ENCODE measurements at regions not wholly inside any gene's neighbourhood (a gene's known extent, or its start where the extent isn't known, plus 50 kb on each side); places are given as distances from the start of the nearest gene placed in this dataset.

DNA sequence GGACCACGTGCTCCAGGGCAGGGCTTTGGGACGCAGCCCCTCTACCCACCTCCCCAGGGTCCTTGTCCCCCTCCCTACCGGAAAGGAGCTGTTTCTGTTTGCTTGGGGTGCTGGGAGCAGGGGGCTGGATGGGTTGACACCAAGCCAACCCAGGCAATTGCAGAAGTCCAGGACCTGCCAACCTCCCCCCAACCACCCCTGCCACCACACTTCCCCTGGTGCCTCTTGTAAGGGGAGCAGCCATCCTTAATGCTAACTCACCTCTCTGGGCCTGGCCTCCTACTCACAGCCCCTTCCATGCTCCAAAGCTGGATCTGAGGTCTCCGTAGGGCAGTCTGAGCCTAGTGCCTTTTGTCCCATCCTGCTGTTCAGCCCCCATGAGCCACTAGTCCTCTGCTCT, 631.9 kb downstream of the BCOR start:
- Mint-ChIP-seq H3K27ac (no peak overlapping the region), H3K4me3 (no peak overlapping the region), H3K36me3 (no peaks in the 10 kb centered on the region), H3K27me3 (no peaks in the 10 kb centered on the region), H3K9me3 (no peaks in the 10 kb centered on the region), H3K4me1 (no peaks in the 10 kb centered on the region)
- CTCF ChIA-PET = no interaction called here
- DNase-seq = no peak

DNA sequence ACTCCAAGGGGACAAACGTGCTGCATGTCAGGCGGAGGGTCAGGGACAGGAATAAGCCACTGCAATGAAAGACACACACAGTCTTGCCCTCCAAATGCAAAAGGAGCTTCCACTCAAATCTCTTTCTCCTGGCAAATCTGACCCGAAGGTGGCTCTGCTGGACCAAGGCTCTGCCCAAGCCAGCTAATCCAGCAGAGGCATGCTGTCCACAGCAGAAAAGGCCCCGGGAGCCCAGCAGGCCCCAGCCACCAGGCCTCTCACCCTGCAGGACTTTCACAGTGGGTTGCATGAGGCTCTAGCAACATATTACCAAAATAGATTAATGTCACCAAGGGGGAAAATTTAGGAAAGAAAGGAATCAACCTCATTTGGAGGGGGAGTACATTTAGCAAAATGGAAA, 628.6 kb downstream of the BCOR start:
- H3K4me1 Mint-ChIP-seq = no peaks in the 10 kb centered on the region
- no peak overlapping the region for H3K4me3 Mint-ChIP-seq
- H3K27me3 Mint-ChIP-seq = no peaks in the 10 kb centered on the region
- DNase-seq = no peak
- no peaks in the 10 kb centered on the region for H3K36me3 Mint-ChIP-seq
- CTCF ChIA-PET = no interaction called here
- H3K27ac Mint-ChIP-seq = no peak overlapping the region
- no peaks in the 10 kb centered on the region for H3K9me3 Mint-ChIP-seq

DNA sequence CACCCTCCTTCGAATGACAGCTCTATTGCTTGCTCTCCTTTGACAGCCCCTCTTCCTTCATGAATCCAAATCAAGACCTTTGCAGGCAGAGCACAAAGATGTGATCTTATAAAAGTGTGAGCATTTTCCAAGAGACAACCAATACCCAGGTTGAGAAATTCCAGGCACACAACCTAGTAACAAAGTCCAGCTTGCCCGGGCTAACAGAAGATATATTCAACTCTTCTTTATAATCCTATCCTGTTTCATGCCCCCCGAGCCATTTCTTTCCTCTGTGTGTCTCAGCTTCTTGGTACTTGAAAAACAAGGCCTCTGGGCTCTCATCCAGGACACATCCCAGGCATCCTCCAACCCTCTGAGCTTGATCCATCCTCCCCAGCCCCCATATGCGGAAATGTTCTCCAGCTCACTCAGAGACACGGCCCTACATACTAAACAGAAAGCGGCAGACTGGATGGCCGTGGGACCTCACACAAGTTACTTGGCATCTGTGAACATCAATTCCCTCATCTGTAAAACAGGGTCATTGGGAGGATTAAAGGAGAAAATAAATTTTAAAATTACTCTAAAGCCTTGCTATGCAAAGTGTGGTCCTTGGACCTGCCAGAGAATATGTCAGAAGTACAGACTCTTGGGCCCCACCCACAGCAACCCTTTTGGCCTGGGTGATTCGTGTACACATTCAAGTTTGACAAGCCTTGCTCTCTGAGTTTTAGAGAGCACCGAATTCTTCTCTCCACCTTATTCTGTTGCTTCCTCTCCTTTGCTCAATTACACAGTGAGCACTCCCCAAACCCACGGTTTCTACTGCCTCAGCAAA, 627.0 kb downstream of the BCOR start:
- no peaks in the 10 kb centered on the region for H3K27me3 Mint-ChIP-seq
- CTCF ChIA-PET = no interaction called here
- H3K9me3 Mint-ChIP-seq = no peaks in the 10 kb centered on the region
- H3K36me3 Mint-ChIP-seq = no peaks in the 10 kb centered on the region
- H3K4me3 Mint-ChIP-seq = no peak overlapping the region
- no peak for DNase-seq
- H3K4me1 Mint-ChIP-seq = no peaks in the 10 kb centered on the region
- no peak overlapping the region for H3K27ac Mint-ChIP-seq

DNA sequence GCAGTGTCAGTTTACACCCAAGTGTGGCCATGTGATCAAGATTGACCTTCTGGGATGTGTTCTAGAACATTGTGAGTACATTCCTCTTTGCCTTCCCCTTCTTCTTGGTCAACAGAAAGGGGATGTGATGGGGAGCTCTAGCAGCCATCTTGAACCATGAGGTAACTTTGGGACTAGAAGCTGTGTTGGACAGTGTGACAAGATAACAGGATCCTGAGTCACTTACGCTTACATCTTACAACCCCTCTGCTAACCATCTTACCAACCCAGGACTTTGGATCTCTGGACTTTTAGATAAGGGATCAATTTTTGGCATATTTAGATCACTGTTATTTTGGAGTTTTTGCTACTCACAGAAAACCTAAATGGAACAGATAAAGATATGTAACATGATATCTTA, 625.6 kb downstream of the BCOR start:
- Mint-ChIP-seq H3K36me3 (no peaks in the 10 kb centered on the region), H3K4me1 (no peaks in the 10 kb centered on the region), H3K4me3 (no peak overlapping the region), H3K9me3 (no peaks in the 10 kb centered on the region), H3K27me3 (no peaks in the 10 kb centered on the region), H3K27ac (no peak overlapping the region)
- CTCF ChIA-PET = interaction anchor here (1.1 kb wide), 1 partner anchor 184 kb away, joined by 3 read pairs; no protein-coding TSS in a partner anchor
- DNase-seq = no peak

DNA sequence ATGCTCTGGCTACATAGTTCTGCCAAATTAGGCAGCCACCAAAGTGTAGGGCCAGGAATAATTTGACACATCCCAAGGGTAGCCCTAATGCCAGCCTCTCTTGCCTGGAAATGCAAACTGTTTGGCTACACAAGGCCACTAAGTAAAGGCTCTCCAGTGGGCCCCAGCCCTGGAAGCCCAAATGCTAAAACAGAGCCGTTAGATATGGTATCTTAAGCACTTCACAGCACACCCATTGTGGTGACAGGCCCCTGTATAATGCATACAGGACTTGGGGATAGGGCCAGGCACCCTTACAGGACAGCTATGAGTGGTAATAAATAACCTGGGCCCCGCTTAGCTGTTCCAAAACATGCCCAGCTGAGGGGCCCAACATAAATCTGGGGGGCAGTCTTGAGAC, 623.9 kb downstream of the BCOR start:
- H3K4me3 Mint-ChIP-seq = no peak overlapping the region
- CTCF ChIA-PET = no interaction called here
- no peaks in the 10 kb centered on the region for H3K36me3 Mint-ChIP-seq
- no peaks in the 10 kb centered on the region for H3K27me3 Mint-ChIP-seq
- DNase-seq = no peak
- H3K9me3 Mint-ChIP-seq = no peaks in the 10 kb centered on the region
- no peak overlapping the region for H3K27ac Mint-ChIP-seq
- H3K4me1 Mint-ChIP-seq = no peaks in the 10 kb centered on the region

DNA sequence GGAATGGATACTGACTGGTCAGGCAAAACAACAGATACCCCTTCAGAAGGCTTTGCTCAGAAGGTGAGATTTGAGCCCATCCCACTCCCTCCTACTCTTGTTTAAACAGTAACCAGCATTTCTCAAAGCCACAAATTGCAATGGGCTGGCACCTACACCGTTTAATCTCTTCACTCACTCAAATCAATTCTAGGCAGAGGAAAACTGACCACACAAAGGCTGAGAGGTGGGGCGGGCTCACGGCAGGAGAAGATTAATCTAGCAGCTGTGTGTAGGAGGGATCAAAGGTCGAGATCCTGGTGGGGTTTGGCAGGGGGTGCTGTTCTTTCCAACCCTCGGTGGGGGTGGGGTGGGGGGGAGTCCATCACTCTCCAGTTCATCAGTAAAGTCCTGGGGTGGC, 622.4 kb downstream of the BCOR start:
- Mint-ChIP-seq H3K4me1 (no peaks in the 10 kb centered on the region), H3K9me3 (no peaks in the 10 kb centered on the region), H3K27me3 (no peaks in the 10 kb centered on the region), H3K36me3 (no peaks in the 10 kb centered on the region), H3K4me3 (no peak overlapping the region), H3K27ac (no peak overlapping the region)
- CTCF ChIA-PET = no interaction called here
- DNase-seq = no peak

DNA sequence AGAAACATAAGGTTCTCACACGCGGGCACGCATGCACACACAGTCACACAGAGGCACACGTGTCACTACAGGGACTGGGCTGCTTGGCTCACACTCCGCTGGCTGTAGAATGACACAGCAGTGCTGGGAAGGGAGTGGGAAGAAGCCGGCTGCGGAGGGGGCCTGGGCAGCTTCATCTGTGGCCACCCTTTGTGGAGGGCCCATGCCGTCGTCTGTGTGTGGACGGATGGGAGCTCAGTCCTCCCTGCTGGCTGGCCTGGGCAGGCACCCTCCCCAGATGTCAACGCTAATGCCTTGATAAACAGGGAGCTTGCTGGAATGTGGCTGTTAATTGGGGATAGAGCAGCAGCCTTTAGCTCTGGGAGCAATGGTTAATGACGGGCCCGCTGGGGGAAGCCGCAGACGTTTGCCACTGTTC, 621.1 kb downstream of the BCOR start:
- Mint-ChIP-seq H3K27me3 (no peaks in the 10 kb centered on the region), H3K9me3 (no peaks in the 10 kb centered on the region), H3K4me1 (no peaks in the 10 kb centered on the region), H3K27ac (no peak overlapping the region), H3K36me3 (no peaks in the 10 kb centered on the region), H3K4me3 (no peak overlapping the region)
- CTCF ChIA-PET = no interaction called here
- no peak for DNase-seq

DNA sequence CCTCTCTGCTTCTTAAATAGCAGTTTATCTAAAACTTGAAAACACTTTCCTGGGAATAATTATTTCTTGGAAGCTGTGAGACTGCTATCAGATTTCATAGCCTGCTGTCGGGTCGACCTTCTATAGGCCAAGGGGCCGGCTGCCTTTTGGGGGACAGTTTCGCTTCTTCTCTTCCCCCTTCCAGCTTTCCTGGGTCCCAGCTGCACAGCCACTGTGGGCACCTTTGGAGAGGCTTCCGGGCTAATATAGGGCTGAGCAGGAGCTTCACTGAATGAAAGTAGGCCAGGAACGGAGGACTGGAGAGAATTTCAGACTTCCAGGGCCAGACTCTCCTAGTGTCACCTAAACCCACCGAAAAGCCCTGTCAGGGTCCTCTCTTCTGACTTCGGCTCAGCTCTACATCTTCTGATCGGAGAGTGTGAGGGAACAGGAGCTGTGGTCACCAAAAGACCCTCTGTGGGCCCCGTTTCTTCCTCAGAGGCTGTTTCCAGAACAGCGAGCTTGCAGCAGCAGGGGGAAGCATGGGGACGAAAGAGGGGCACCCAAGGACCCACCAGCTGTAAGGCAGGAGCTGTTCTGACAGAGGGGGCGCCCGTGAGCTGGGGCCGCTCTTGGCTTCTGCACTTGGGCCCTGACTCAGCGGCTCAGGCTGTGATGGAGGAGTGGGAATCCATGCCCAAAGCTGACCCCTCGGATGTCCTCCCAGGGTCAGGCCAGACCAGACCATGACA, 620.6 kb downstream of the BCOR start:
- CTCF ChIA-PET = no interaction called here
- H3K36me3 Mint-ChIP-seq = no peaks in the 10 kb centered on the region
- no peaks in the 10 kb centered on the region for H3K4me1 Mint-ChIP-seq
- H3K27ac Mint-ChIP-seq = no peak overlapping the region
- no peaks in the 10 kb centered on the region for H3K27me3 Mint-ChIP-seq
- H3K4me3 Mint-ChIP-seq = no peak overlapping the region
- no peaks in the 10 kb centered on the region for H3K9me3 Mint-ChIP-seq
- DNase-seq = no peak

DNA sequence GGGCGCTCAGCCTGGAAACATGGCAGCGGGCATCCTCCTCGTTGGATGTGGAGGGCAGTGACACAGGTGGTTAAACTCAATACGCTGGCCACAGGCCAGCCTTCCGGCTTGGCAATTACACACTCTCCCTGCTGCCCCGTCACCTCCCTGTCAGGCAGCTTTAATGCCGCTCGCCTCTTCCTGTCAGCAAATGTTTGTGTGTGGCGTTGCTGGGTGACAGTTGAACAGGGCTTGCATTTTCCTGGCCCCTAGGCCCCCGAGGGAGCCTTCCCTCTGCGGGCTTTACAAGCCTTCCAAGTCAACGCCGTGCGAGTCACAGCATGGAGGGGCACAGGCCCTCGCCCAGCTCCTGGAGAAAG, 620.0 kb downstream of the BCOR start:
- DNase-seq = no peak
- Mint-ChIP-seq H3K9me3 (no peaks in the 10 kb centered on the region), H3K36me3 (no peaks in the 10 kb centered on the region), H3K27me3 (no peaks in the 10 kb centered on the region), H3K4me1 (no peaks in the 10 kb centered on the region), H3K4me3 (no peak overlapping the region), H3K27ac (no peak overlapping the region)
- CTCF ChIA-PET = no interaction called here

DNA sequence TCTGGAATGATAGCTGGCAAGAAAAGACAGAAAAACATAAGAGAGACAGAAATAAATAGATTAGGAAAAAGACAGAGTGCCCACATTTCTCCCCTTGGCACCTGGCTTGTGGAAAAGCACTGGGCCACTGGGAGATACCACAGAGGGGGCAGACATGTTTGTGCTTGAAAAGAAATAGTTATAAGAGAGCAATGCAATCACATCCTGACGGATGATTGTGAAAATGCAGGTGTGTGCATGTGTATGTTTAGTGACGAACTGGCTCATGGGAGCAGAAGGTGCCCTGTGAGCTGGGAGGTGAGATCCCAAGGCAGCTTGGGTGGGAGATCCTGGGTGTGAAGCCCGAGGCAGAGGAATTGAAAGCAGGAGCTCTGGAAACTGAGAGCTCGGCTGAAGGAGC, 617.9 kb downstream of the BCOR start:
- no peak for DNase-seq

DNA sequence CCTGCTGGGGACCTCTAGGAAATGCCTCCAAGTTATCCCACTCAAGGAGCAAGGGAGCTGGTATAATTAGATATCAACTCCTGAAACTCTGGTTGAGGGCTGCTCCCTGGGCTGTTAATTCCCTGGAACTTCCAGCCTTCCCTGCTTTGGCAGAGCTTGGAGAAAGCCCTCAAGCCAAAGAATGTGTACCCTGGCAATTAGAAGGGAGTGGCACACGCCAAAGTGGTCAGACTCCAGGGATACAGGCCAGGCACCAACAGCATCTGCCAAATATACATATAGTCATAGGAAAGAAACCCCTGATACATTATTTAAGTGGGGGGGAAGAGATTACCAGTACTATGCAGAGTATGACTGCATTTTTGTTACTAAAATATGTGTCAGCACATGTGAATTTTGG, 616.8 kb downstream of the BCOR start:
- H3K9me3 Mint-ChIP-seq = no peaks in the 10 kb centered on the region
- CTCF ChIA-PET = no interaction called here
- no peak overlapping the region for H3K4me3 Mint-ChIP-seq
- DNase-seq = no peak
- H3K27me3 Mint-ChIP-seq = no peaks in the 10 kb centered on the region
- no peaks in the 10 kb centered on the region for H3K4me1 Mint-ChIP-seq
- no peaks in the 10 kb centered on the region for H3K36me3 Mint-ChIP-seq
- no peak overlapping the region for H3K27ac Mint-ChIP-seq

More for the DNA sequence above, 617.9 kb downstream of the BCOR start:
- Mint-ChIP-seq H3K9me3 (no peaks in the 10 kb centered on the region), H3K27ac (no peak overlapping the region), H3K4me3 (no peak overlapping the region), H3K36me3 (no peaks in the 10 kb centered on the region), H3K4me1 (no peaks in the 10 kb centered on the region), H3K27me3 (no peaks in the 10 kb centered on the region)
- CTCF ChIA-PET = no interaction called here

DNA sequence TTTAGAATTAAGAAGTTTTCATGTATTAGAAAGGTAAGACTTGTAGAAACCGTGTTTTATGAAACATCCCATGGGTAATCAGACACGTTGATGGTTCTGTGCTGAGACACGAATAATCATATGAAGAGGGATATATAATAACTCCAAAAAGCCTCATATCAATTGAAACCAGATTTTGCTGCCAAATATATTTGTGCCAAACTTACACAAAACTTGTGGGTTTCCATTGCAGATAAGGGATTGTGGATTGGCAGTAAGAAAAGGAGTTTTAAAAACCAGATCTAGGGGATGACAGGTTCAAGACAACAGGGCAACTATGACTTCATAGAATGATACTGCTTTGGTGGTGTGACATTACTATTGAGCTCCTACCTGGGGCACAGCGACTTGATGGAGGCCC, 616.1 kb downstream of the BCOR start:
- Mint-ChIP-seq H3K4me3 (no peak overlapping the region), H3K4me1 (no peaks in the 10 kb centered on the region), H3K36me3 (no peaks in the 10 kb centered on the region), H3K9me3 (no peaks in the 10 kb centered on the region), H3K27ac (no peak overlapping the region), H3K27me3 (no peaks in the 10 kb centered on the region)
- no peak for DNase-seq
- CTCF ChIA-PET = no interaction called here

DNA sequence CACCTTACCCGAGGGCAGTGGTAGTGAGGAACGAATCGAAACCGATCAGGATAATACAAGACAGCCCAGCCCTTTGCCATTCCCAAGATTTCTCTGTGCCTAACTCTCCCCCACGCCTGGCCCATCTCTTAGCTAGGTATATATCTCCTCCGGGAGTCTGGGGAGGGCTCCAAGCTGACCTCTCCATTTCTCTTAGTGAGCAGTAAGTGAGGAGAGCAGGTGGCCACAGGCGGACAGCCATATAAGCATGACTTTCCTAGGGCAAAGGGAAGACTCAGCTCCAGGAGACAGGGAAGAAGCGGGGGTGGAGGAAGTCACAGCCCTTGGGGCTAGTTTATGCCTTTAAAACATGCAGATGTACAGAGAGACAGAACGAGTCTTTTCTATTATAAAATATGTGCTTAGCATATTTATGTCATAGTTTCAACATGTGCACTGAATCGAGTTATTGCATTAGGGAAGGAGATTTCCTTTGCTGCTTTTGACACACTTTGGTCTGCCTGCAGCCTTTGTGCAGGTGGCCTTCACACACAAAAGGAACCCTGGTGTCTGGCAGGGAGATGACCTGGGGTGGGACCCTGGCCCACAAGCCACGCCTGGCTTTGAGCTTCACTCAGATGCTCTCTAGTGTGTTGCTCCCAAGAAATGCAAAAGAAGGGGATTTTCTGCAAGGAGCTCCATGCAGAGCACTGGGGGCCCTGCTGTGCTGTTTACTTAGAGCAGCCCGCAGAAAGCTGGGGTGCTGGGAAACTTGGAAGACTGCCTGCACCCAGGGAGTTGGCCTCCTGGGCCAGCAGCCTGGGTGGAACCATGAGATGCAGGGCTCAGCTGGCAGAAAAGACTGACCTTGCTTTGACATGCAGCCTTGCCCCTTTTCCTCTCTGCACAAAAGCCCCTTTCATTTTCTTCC, 613.3 kb downstream of the BCOR start:
- H3K36me3 Mint-ChIP-seq = no peaks in the 10 kb centered on the region
- no peak for DNase-seq
- no peaks in the 10 kb centered on the region for H3K9me3 Mint-ChIP-seq
- H3K27me3 Mint-ChIP-seq = no peaks in the 10 kb centered on the region
- H3K27ac Mint-ChIP-seq = no peak overlapping the region
- CTCF ChIA-PET = no interaction called here
- H3K4me3 Mint-ChIP-seq = no peak overlapping the region
- H3K4me1 Mint-ChIP-seq = no peaks in the 10 kb centered on the region

DNA sequence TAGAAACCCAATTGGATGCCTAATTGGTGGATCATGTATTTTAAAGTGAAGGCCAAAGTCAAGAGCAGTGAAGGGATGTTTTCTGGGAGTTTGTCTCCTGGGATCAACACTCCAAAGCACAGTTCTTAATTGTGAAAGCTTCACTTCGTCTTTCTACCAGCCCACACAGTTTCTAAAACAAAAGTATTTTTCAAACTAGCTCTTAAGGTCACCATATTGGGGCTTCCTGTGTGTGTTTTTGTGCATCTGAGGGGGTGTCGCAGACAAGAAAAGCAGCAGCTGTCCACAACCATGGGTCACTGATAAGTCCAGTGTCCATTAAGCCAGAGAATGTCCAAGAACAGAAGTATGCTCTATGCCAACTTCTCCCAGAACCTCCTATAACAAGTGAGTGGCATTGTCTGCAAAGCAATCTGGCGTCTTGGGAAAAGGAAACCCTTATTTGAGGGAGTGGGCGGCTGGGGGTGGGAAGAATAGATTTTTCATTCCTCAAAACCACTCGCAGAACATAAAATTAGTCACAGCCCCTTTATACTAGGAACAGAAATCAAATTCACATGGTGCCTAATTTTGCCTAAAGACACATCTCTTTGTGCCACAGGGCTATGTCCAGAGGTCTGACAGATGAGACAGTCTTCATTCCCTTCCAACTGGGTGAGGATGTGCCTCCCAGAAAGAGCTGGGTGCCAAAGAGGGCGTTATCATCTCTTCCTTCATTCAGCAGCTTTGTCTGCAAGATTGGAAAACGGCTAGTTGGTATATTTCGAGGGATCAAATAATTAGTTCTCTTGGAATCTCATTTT, 610.4 kb downstream of the BCOR start:
- peaks cover 12% of the 10 kb centered on the region for H3K4me1 Mint-ChIP-seq
- H3K9me3 Mint-ChIP-seq = peaks cover 2% of the 10 kb centered on the region
- peak overlapping the region; percentile 14 for H3K27ac Mint-ChIP-seq
- CTCF ChIA-PET = no interaction called here
- peaks cover 1% of the 10 kb centered on the region for H3K36me3 Mint-ChIP-seq
- DNase-seq = no peak
- H3K4me3 Mint-ChIP-seq = no peak overlapping the region
- H3K27me3 Mint-ChIP-seq = no peaks in the 10 kb centered on the region
